BE2C (cell line): ENCODE measurements at regions not wholly inside any gene's neighbourhood (a gene's known extent, or its start where the extent isn't known, plus 50 kb on each side); places are given as distances from the start of the nearest gene placed in this dataset.
"Not testable (repeated sequence)": the region's sequence is repeated elsewhere in the genome, so short reads cannot be mapped to it uniquely, and the experiment has no call there.

ENCODE experiments used
- DNase-seq: peaks from one replicate; pipeline ENCODE4 v3.0.0-alpha.2; 2020
- H3K27me3 ChIP-seq: fragments of 250-450 bp; sonication (Bioruptor Pico); 2 replicates; pipeline ENCODE4 v1.5.1; 2020; ENCODE audit warnings: mild to moderate bottlenecking
- H3K36me3 ChIP-seq: fragments of 250-450 bp; sonication (Bioruptor Pico); 2 replicates; pipeline ENCODE4 v1.5.1; 2020; ENCODE audit warnings: mild to moderate bottlenecking
- H3K4me1 ChIP-seq: fragments of 250-450 bp; sonication (Bioruptor Pico); 2 replicates; pipeline ENCODE4 v1.5.1; 2020
- H3K4me3 ChIP-seq: 2 replicates; pipeline ENCODE4 v1.5.1; 2011; ENCODE audit warnings: low read depth, low read length
- H3K9me3 ChIP-seq: fragments of 250-450 bp; sonication (Bioruptor Pico); 2 replicates; pipeline ENCODE4 v1.5.1; 2020
- CTCF ChIP-seq: IDR thresholded peaks from 2 replicates; pipeline ENCODE4 v1.5.1; 2012; ENCODE audit warnings: mild to moderate bottlenecking, low read depth, low read length

- no peaks in the 10 kb centered on the region for H3K27me3 ChIP-seq
- H3K9me3 ChIP-seq, result no peaks in the 10 kb centered on the region
- DNase-seq, result no peak
- no peak overlapping the region for H3K4me3 ChIP-seq
- no peak for TF ChIP-seq CTCF
- H3K36me3 ChIP-seq, result no peaks in the 10 kb centered on the region
- no peaks in the 10 kb centered on the region for H3K4me1 ChIP-seq
Measured at GRCh38 chr13:82467626-82468025, 1414.6 kb downstream of the SLITRK1 start.

GRCh38 chr13:82459575-82459974 lies 1422.7 kb downstream of the SLITRK1 start:
- not testable (repeated sequence) for H3K9me3 ChIP-seq, DNase-seq, H3K36me3 ChIP-seq, H3K4me3 ChIP-seq, H3K27me3 ChIP-seq, H3K4me1 ChIP-seq

GRCh38 chr13:82458169-82458568 lies 1424.1 kb downstream of the SLITRK1 start:
- Histone ChIP-seq H3K36me3 (no peaks in the 10 kb centered on the region), H3K4me3 (no peak overlapping the region), H3K4me1 (no peaks in the 10 kb centered on the region), H3K27me3 (no peaks in the 10 kb centered on the region), H3K9me3 (no peaks in the 10 kb centered on the region)
- TF ChIP-seq CTCF, result no peak
- no peak for DNase-seq

GRCh38 chr13:82457548-82457947 lies 1424.7 kb downstream of the SLITRK1 start:
- not testable (repeated sequence) for H3K27me3 ChIP-seq, H3K4me1 ChIP-seq, H3K36me3 ChIP-seq, DNase-seq, H3K9me3 ChIP-seq, H3K4me3 ChIP-seq

- no peaks in the 10 kb centered on the region for H3K4me1 ChIP-seq
- no peak for TF ChIP-seq CTCF
Measured at GRCh38 chr13:82447416-82448077, 1434.7 kb downstream of the SLITRK1 start.

GRCh38 chr13:82439159-82439904 lies 1442.9 kb downstream of the SLITRK1 start:
- DNase-seq, result no peak
- Histone ChIP-seq H3K27me3 (no peaks in the 10 kb centered on the region), H3K36me3 (no peaks in the 10 kb centered on the region), H3K4me1 (no peaks in the 10 kb centered on the region), H3K9me3 (0 out of 2 replicates have a peak, but pooled peaks cover 5% of the 10 kb centered on the region), H3K4me3 (no peak overlapping the region)
- no peak for TF ChIP-seq CTCF

More at GRCh38 chr13:82447416-82448077, 1434.7 kb downstream of the SLITRK1 start:
- Histone ChIP-seq H3K27me3 (no peaks in the 10 kb centered on the region), H3K36me3 (no peaks in the 10 kb centered on the region), H3K4me3 (no peak overlapping the region), H3K9me3 (no peaks in the 10 kb centered on the region)
- no peak for DNase-seq

- H3K4me1 ChIP-seq, result no peaks in the 10 kb centered on the region
- H3K36me3 ChIP-seq, result no peaks in the 10 kb centered on the region
- DNase-seq, result no peak
- H3K4me3 ChIP-seq, result no peak overlapping the region
- TF ChIP-seq CTCF, result no peak
- H3K27me3 ChIP-seq, result no peaks in the 10 kb centered on the region
- 0 out of 2 replicates have a peak, but pooled peaks cover 5% of the 10 kb centered on the region for H3K9me3 ChIP-seq
Measured at GRCh38 chr13:82438320-82438719, 1444.0 kb downstream of the SLITRK1 start.
